DMS 273 treated with DMSO at 0.1 percent for 48 hours (cell line): ENCODE measurements at regions not wholly inside any gene's neighbourhood (a gene's known extent, or its start where the extent isn't known, plus 50 kb on each side); places are given as distances from the start of the nearest gene placed in this dataset.
A peak's percentile ranks its signal among the peaks of the same experiment; 100 is the strongest.

Experiments
- DNase-seq: peaks from one replicate; lab custom pipeline; 2025; lab: John Stamatoyannopoulos, UW

GRCh38 chr7:11294218-11294617 lies 320.5 kb downstream of the PHF14 start:
- no peak for DNase-seq

- DNase-seq, result no peak
Measured at GRCh38 chr7:11294965-11295364, 321.3 kb downstream of the PHF14 start.

GRCh38 chr7:11297126-11297625 lies 323.5 kb downstream of the PHF14 start:
- DNase-seq, result no peak

GRCh38 chr7:11297764-11298163 lies 324.1 kb downstream of the PHF14 start:
- DNase-seq, result no peak

GRCh38 chr7:11298220-11298619 lies 324.5 kb downstream of the PHF14 start:
- peak; percentile 93 for DNase-seq

- peak; percentile 54 for DNase-seq
Measured at GRCh38 chr7:11300241-11300640, 326.6 kb downstream of the PHF14 start.

- DNase-seq, result no peak
Measured at GRCh38 chr7:11302121-11302520, 328.4 kb downstream of the PHF14 start.

GRCh38 chr7:11313801-11314200 lies 340.1 kb downstream of the PHF14 start:
- no peak for DNase-seq

GRCh38 chr7:11315666-11316258 lies 342.1 kb downstream of the PHF14 start:
- DNase-seq, result no peak

- DNase-seq, result no peak
Measured at GRCh38 chr7:11317766-11318165, 344.1 kb downstream of the PHF14 start.

- DNase-seq, result no peak
Measured at GRCh38 chr7:11319491-11320274, 346.0 kb downstream of the PHF14 start.
